ENCODE measurements at regions not wholly inside any gene's neighbourhood (a gene's known extent, or its start where the extent isn't known, plus 50 kb on each side); places are given as distances from the start of the nearest gene placed in this dataset.

GRCh38 chr3:83131236-83131635 is 1369.8 kb upstream of the GBE1 start:
- TF ChIP-seq EZH2phosphoT487 (IDR thresholded peaks at IDR 0.05; ENCODE audit: insufficient read depth, low read depth) = no peak
- TF ChIP-seq EZH2 (IDR thresholded peaks at IDR 0.05; ENCODE audit: insufficient read depth, poor library complexity, severe bottlenecking) = no peak
- Histone ChIP-seq H3K9ac (no peak overlapping the region), H3K9me2 (ENCODE audit: insufficient read depth) (no peaks in the 10 kb centered on the region; the same call in 1 of the 2 replicates), H3K9me3 (ENCODE audit: low read depth) (no peaks in the 10 kb centered on the region), H3K4me2 (ENCODE audit: unreplicated experiment) (no peak overlapping the region), H3K27me3 (replicated peaks; ENCODE audit: insufficient read depth) (no peaks in the 10 kb centered on the region), H3K79me2 (ENCODE audit: insufficient read depth) (no peaks in the 10 kb centered on the region), H3K27ac (no peak overlapping the region), H3F3A (ENCODE audit: insufficient read depth) (no peaks in the 10 kb centered on the region), H2AFZ (no peak overlapping the region), H3K4me3 (no peak overlapping the region), H3K4me1 (ENCODE audit: insufficient read depth) (no peaks in the 10 kb centered on the region), H3K36me3 (ENCODE audit: low read depth) (no peaks in the 10 kb centered on the region), H4K20me1 (ENCODE audit: insufficient read depth) (no peaks in the 10 kb centered on the region)
- WGBS, 2 experiments (ENCODE audit: low coverage in 1 of 2, low lambda C conversion rate in 2 of 2, missing lambda C conversion rate in 2 of 2) = 31 to 39% methylated on average over 5 of the region's 5 CpGs
- in situ Hi-C loops (cut with MboI) = no loop called here
- DNase-seq = no peak

GRCh38 chr3:83122774-83123350 is 1361.4 kb upstream of the GBE1 start:
- Histone ChIP-seq H3K27ac (no peak overlapping the region), H3K9ac (no peak overlapping the region), H3F3A (ENCODE audit: insufficient read depth) (no peaks in the 10 kb centered on the region), H3K36me3 (ENCODE audit: low read depth) (no peaks in the 10 kb centered on the region), H3K27me3 (replicated peaks; ENCODE audit: insufficient read depth) (no peaks in the 10 kb centered on the region), H3K4me3 (no peak overlapping the region), H3K79me2 (ENCODE audit: insufficient read depth) (no peaks in the 10 kb centered on the region), H4K20me1 (ENCODE audit: insufficient read depth) (no peaks in the 10 kb centered on the region), H3K4me1 (ENCODE audit: insufficient read depth) (no peaks in the 10 kb centered on the region), H2AFZ (no peak overlapping the region), H3K9me2 (ENCODE audit: insufficient read depth) (no peaks in the 10 kb centered on the region), H3K9me3 (ENCODE audit: low read depth) (no peaks in the 10 kb centered on the region), H3K4me2 (ENCODE audit: unreplicated experiment) (no peak overlapping the region)
- TF ChIP-seq EZH2phosphoT487 (IDR thresholded peaks at IDR 0.05; ENCODE audit: insufficient read depth, low read depth) (no peak), EZH2 (IDR thresholded peaks at IDR 0.05; ENCODE audit: insufficient read depth, poor library complexity, severe bottlenecking) (no peak)
- 8 to 17% methylated on average over 2 of the region's 2 CpGs for WGBS, 2 experiments (ENCODE audit: low coverage in 1 of 2, low lambda C conversion rate in 2 of 2, missing lambda C conversion rate in 2 of 2)
- DNase-seq = no peak
- in situ Hi-C loops (cut with MboI) = no loop called here

- in situ Hi-C loops (cut with MboI) = no loop called here
- no peaks in the 10 kb centered on the region for H3F3A ChIP-seq (ENCODE audit: insufficient read depth)
- no peak overlapping the region for H3K4me2 ChIP-seq (ENCODE audit: unreplicated experiment)
- H3K9me2 ChIP-seq (ENCODE audit: insufficient read depth) = no peaks in the 10 kb centered on the region
- no peak overlapping the region for H2AFZ ChIP-seq
- no peaks in the 10 kb centered on the region for H3K79me2 ChIP-seq (ENCODE audit: insufficient read depth)
- H3K27me3 ChIP-seq (replicated peaks; ENCODE audit: insufficient read depth) = no peaks in the 10 kb centered on the region
- H3K27ac ChIP-seq = no peak overlapping the region
- no peaks in the 10 kb centered on the region for H4K20me1 ChIP-seq (ENCODE audit: insufficient read depth)
- 23% methylated on average over 4 of the region's 4 CpGs for WGBS, 2 experiments (ENCODE audit: low coverage in 1 of 2, low lambda C conversion rate in 2 of 2, missing lambda C conversion rate in 2 of 2)
- H3K9ac ChIP-seq = no peak overlapping the region
- H3K9me3 ChIP-seq (ENCODE audit: low read depth) = no peaks in the 10 kb centered on the region
- TF ChIP-seq EZH2phosphoT487 (IDR thresholded peaks at IDR 0.05; ENCODE audit: insufficient read depth, low read depth) = no peak
- TF ChIP-seq EZH2 (IDR thresholded peaks at IDR 0.05; ENCODE audit: insufficient read depth, poor library complexity, severe bottlenecking) = no peak
- H3K4me3 ChIP-seq = no peak overlapping the region
- no peaks in the 10 kb centered on the region for H3K4me1 ChIP-seq (ENCODE audit: insufficient read depth)
- DNase-seq = no peak
- H3K36me3 ChIP-seq (ENCODE audit: low read depth) = no peaks in the 10 kb centered on the region
Measured at GRCh38 chr3:83093222-83093572, 1331.8 kb upstream of the GBE1 start.

- no peak for DNase-seq
- WGBS, 2 experiments (ENCODE audit: low coverage in 1 of 2, low lambda C conversion rate in 2 of 2, missing lambda C conversion rate in 2 of 2) = 15 to 16% methylated on average over 2 of the region's 2 CpGs
- H3K27ac ChIP-seq = no peak overlapping the region
- no peaks in the 10 kb centered on the region for H3K36me3 ChIP-seq (ENCODE audit: low read depth)
- H3K79me2 ChIP-seq (ENCODE audit: insufficient read depth) = no peaks in the 10 kb centered on the region
- H4K20me1 ChIP-seq (ENCODE audit: insufficient read depth) = no peaks in the 10 kb centered on the region
- H3K9me3 ChIP-seq (ENCODE audit: low read depth) = no peaks in the 10 kb centered on the region
- H3K4me3 ChIP-seq = no peak overlapping the region
- TF ChIP-seq EZH2phosphoT487 (IDR thresholded peaks at IDR 0.05; ENCODE audit: insufficient read depth, low read depth) = no peak
- TF ChIP-seq EZH2 (IDR thresholded peaks at IDR 0.05; ENCODE audit: insufficient read depth, poor library complexity, severe bottlenecking) = no peak
- in situ Hi-C loops (cut with MboI) = no loop called here
- H3K9me2 ChIP-seq (ENCODE audit: insufficient read depth) = no peaks in the 10 kb centered on the region
- no peak overlapping the region for H2AFZ ChIP-seq
- no peak overlapping the region for H3K9ac ChIP-seq
- H3K27me3 ChIP-seq (replicated peaks; ENCODE audit: insufficient read depth) = no peaks in the 10 kb centered on the region
- no peaks in the 10 kb centered on the region for H3K4me1 ChIP-seq (ENCODE audit: insufficient read depth)
- no peak overlapping the region for H3K4me2 ChIP-seq (ENCODE audit: unreplicated experiment)
- no peaks in the 10 kb centered on the region for H3F3A ChIP-seq (ENCODE audit: insufficient read depth)
Measured at GRCh38 chr3:83092521-83093221, 1331.2 kb upstream of the GBE1 start.
